Stimulated activated memory B cell treated with anti-CD40 and anti-IgM and Interleukin-4, amounts not matched to agents 10 μg/mL and 1 μg/mL and 100 μg/mL, for 72 hours (primary cell): ENCODE measurements at regions not wholly inside any gene's neighbourhood (a gene's known extent, or its start where the extent isn't known, plus 50 kb on each side); places are given as distances from the start of the nearest gene placed in this dataset.
"Not testable (repeated sequence)": the region's sequence is repeated elsewhere in the genome, so short reads cannot be mapped to it uniquely, and the experiment has no call there.

Experiments
- ATAC-seq: fragments of 150-1000 bp; cut with Tn5 transposase; 2 replicates; pipeline ENCODE4 v1.10.0; 2021
- H3K27ac Mint-ChIP-seq: one replicate; pipeline ENCODE4 v1.8.0; 2022; ENCODE audit warnings: mild to moderate bottlenecking, mixed read lengths
- H3K27me3 Mint-ChIP-seq: one replicate; pipeline ENCODE4 v1.8.0; 2022; ENCODE audit warnings: mixed read lengths
- H3K36me3 Mint-ChIP-seq: one replicate; pipeline ENCODE4 v1.8.0; 2022; ENCODE audit warnings: mixed read lengths
- H3K4me1 Mint-ChIP-seq: one replicate; pipeline ENCODE4 v1.8.0; 2022; ENCODE audit warnings: mixed read lengths
- H3K4me3 Mint-ChIP-seq: one replicate; pipeline ENCODE4 v1.8.0; 2022; ENCODE audit warnings: mild to moderate bottlenecking, moderate library complexity, mixed read lengths
- H3K9me3 Mint-ChIP-seq: one replicate; pipeline ENCODE4 v1.8.0; 2022; ENCODE audit warnings: mixed read lengths

GRCh38 chr3:95319921-95320494, 1257.1 kb downstream of the NSUN3 start:
- ATAC-seq = no peak
- Mint-ChIP-seq H3K9me3 (peaks cover 3% of the 10 kb centered on the region), H3K4me3 (no peak overlapping the region), H3K27ac (no peak overlapping the region), H3K27me3 (no peaks in the 10 kb centered on the region), H3K4me1 (no peaks in the 10 kb centered on the region), H3K36me3 (no peaks in the 10 kb centered on the region)

GRCh38 chr3:95327478-95327877, 1264.6 kb downstream of the NSUN3 start:
- ATAC-seq = no peak
- Mint-ChIP-seq H3K4me1 (no peaks in the 10 kb centered on the region), H3K9me3 (peaks cover 5% of the 10 kb centered on the region), H3K27me3 (no peaks in the 10 kb centered on the region), H3K4me3 (no peak overlapping the region), H3K27ac (no peak overlapping the region), H3K36me3 (no peaks in the 10 kb centered on the region)

GRCh38 chr3:95333826-95334225, 1271.0 kb downstream of the NSUN3 start:
- peaks cover 8% of the 10 kb centered on the region for H3K9me3 Mint-ChIP-seq
- no peaks in the 10 kb centered on the region for H3K4me1 Mint-ChIP-seq
- H3K36me3 Mint-ChIP-seq = no peaks in the 10 kb centered on the region
- no peak for ATAC-seq
- no peaks in the 10 kb centered on the region for H3K27me3 Mint-ChIP-seq
- no peak overlapping the region for H3K27ac Mint-ChIP-seq
- no peak overlapping the region for H3K4me3 Mint-ChIP-seq

GRCh38 chr3:95334461-95334860, 1271.6 kb downstream of the NSUN3 start:
- Mint-ChIP-seq H3K27ac (no peak overlapping the region), H3K36me3 (no peaks in the 10 kb centered on the region), H3K4me3 (no peak overlapping the region), H3K9me3 (peaks cover 8% of the 10 kb centered on the region), H3K4me1 (no peaks in the 10 kb centered on the region), H3K27me3 (no peaks in the 10 kb centered on the region)
- no peak for ATAC-seq

- H3K9me3 Mint-ChIP-seq = peaks cover 9% of the 10 kb centered on the region
- no peak overlapping the region for H3K27ac Mint-ChIP-seq
- no peak for ATAC-seq
- no peaks in the 10 kb centered on the region for H3K27me3 Mint-ChIP-seq
- no peaks in the 10 kb centered on the region for H3K4me1 Mint-ChIP-seq
- no peak overlapping the region for H3K4me3 Mint-ChIP-seq
- no peaks in the 10 kb centered on the region for H3K36me3 Mint-ChIP-seq
These were observed 1272.7 kb downstream of the NSUN3 start for GRCh38 chr3:95335517-95335916.

GRCh38 chr3:95338446-95338845, 1275.6 kb downstream of the NSUN3 start:
- no peak overlapping the region for H3K27ac Mint-ChIP-seq
- no peak for ATAC-seq

GRCh38 chr3:95341314-95341713, 1278.5 kb downstream of the NSUN3 start:
- Mint-ChIP-seq H3K27ac (no peak overlapping the region), H3K9me3 (peaks cover 10% of the 10 kb centered on the region), H3K36me3 (no peaks in the 10 kb centered on the region), H3K4me3 (no peak overlapping the region), H3K4me1 (no peaks in the 10 kb centered on the region), H3K27me3 (no peaks in the 10 kb centered on the region)
- no peak for ATAC-seq

More at GRCh38 chr3:95338446-95338845, 1275.6 kb downstream of the NSUN3 start:
- H3K9me3 Mint-ChIP-seq = peaks cover 9% of the 10 kb centered on the region
- no peaks in the 10 kb centered on the region for H3K4me1 Mint-ChIP-seq
- no peak overlapping the region for H3K4me3 Mint-ChIP-seq
- no peaks in the 10 kb centered on the region for H3K27me3 Mint-ChIP-seq
- no peaks in the 10 kb centered on the region for H3K36me3 Mint-ChIP-seq

GRCh38 chr3:95343228-95343627, 1280.4 kb downstream of the NSUN3 start:
- peaks cover 10% of the 10 kb centered on the region for H3K9me3 Mint-ChIP-seq
- no peak overlapping the region for H3K4me3 Mint-ChIP-seq
- H3K4me1 Mint-ChIP-seq = no peaks in the 10 kb centered on the region
- no peak for ATAC-seq
- H3K36me3 Mint-ChIP-seq = no peaks in the 10 kb centered on the region
- no peak overlapping the region for H3K27ac Mint-ChIP-seq
- H3K27me3 Mint-ChIP-seq = no peaks in the 10 kb centered on the region

GRCh38 chr3:95343767-95344166, 1280.9 kb downstream of the NSUN3 start:
- Mint-ChIP-seq H3K27ac (no peak overlapping the region), H3K9me3 (peaks cover 7% of the 10 kb centered on the region), H3K36me3 (no peaks in the 10 kb centered on the region), H3K27me3 (no peaks in the 10 kb centered on the region), H3K4me3 (no peak overlapping the region), H3K4me1 (no peaks in the 10 kb centered on the region)
- ATAC-seq = no peak

- ATAC-seq, H3K4me3 Mint-ChIP-seq, H3K27me3 Mint-ChIP-seq, H3K36me3 Mint-ChIP-seq, H3K9me3 Mint-ChIP-seq, H3K27ac Mint-ChIP-seq, H3K4me1 Mint-ChIP-seq: not testable (repeated sequence)
These were observed 1285.1 kb downstream of the NSUN3 start for GRCh38 chr3:95347936-95348335.

- H3K4me3 Mint-ChIP-seq = no peak overlapping the region
These were observed 1286.0 kb downstream of the NSUN3 start for GRCh38 chr3:95348879-95349278.

GRCh38 chr3:95350049-95350448, 1287.2 kb downstream of the NSUN3 start:
- no peak for ATAC-seq

More at GRCh38 chr3:95348879-95349278, 1286.0 kb downstream of the NSUN3 start:
- H3K4me1 Mint-ChIP-seq = no peaks in the 10 kb centered on the region
- H3K27ac Mint-ChIP-seq = no peak overlapping the region
- H3K27me3 Mint-ChIP-seq = no peaks in the 10 kb centered on the region
- no peaks in the 10 kb centered on the region for H3K36me3 Mint-ChIP-seq
- no peak for ATAC-seq
- no peaks in the 10 kb centered on the region for H3K9me3 Mint-ChIP-seq

GRCh38 chr3:95351158-95351557, 1288.3 kb downstream of the NSUN3 start:
- no peak for ATAC-seq

More at GRCh38 chr3:95350049-95350448, 1287.2 kb downstream of the NSUN3 start:
- no peak overlapping the region for H3K4me3 Mint-ChIP-seq
- H3K4me1 Mint-ChIP-seq = no peaks in the 10 kb centered on the region
- no peak overlapping the region for H3K27ac Mint-ChIP-seq
- no peaks in the 10 kb centered on the region for H3K36me3 Mint-ChIP-seq
- no peaks in the 10 kb centered on the region for H3K9me3 Mint-ChIP-seq
- no peaks in the 10 kb centered on the region for H3K27me3 Mint-ChIP-seq

GRCh38 chr3:95352471-95352870, 1289.6 kb downstream of the NSUN3 start:
- H3K36me3 Mint-ChIP-seq = no peaks in the 10 kb centered on the region
- H3K4me3 Mint-ChIP-seq = no peak overlapping the region
- H3K4me1 Mint-ChIP-seq = no peaks in the 10 kb centered on the region
- ATAC-seq = no peak
- H3K27me3 Mint-ChIP-seq = no peaks in the 10 kb centered on the region
- no peaks in the 10 kb centered on the region for H3K9me3 Mint-ChIP-seq
- no peak overlapping the region for H3K27ac Mint-ChIP-seq

More at GRCh38 chr3:95351158-95351557, 1288.3 kb downstream of the NSUN3 start:
- H3K36me3 Mint-ChIP-seq = no peaks in the 10 kb centered on the region
- no peak overlapping the region for H3K4me3 Mint-ChIP-seq
- H3K27ac Mint-ChIP-seq = no peak overlapping the region
- H3K27me3 Mint-ChIP-seq = no peaks in the 10 kb centered on the region
- no peaks in the 10 kb centered on the region for H3K4me1 Mint-ChIP-seq
- no peaks in the 10 kb centered on the region for H3K9me3 Mint-ChIP-seq

GRCh38 chr3:95354489-95354888, 1291.6 kb downstream of the NSUN3 start:
- Mint-ChIP-seq H3K27me3 (no peaks in the 10 kb centered on the region), H3K4me1 (no peaks in the 10 kb centered on the region), H3K4me3 (no peak overlapping the region), H3K36me3 (no peaks in the 10 kb centered on the region), H3K9me3 (peaks cover 3% of the 10 kb centered on the region), H3K27ac (no peak overlapping the region)
- ATAC-seq = no peak

GRCh38 chr3:95356764-95357501, 1294.1 kb downstream of the NSUN3 start:
- no peak for ATAC-seq
- H3K27me3 Mint-ChIP-seq = no peaks in the 10 kb centered on the region
- no peaks in the 10 kb centered on the region for H3K36me3 Mint-ChIP-seq
- no peak overlapping the region for H3K4me3 Mint-ChIP-seq
- H3K9me3 Mint-ChIP-seq = peaks cover 3% of the 10 kb centered on the region
- H3K4me1 Mint-ChIP-seq = no peaks in the 10 kb centered on the region
- H3K27ac Mint-ChIP-seq = no peak overlapping the region
